ENCODE measurements at regions not wholly inside any gene's neighbourhood (a gene's known extent, or its start where the extent isn't known, plus 50 kb on each side); places are given as distances from the start of the nearest gene placed in this dataset.

GRCh38 chr6:115681978-115682775 is 378.5 kb downstream of the FRK start:
- no peak for TF ChIP-seq CTCF (IDR thresholded peaks at IDR 0.05; ENCODE audit: low read depth, low read length, missing control alignments)
- DNase-seq (ENCODE audit: low read depth): no peak

GRCh38 chr6:115680621-115681020 is 380.1 kb downstream of the FRK start:
- no peak for TF ChIP-seq CTCF (IDR thresholded peaks at IDR 0.05; ENCODE audit: low read depth, low read length, missing control alignments)
- no peak for DNase-seq (ENCODE audit: low read depth)
- no peak overlapping the region for H3K4me3 ChIP-seq (ENCODE audit: low read depth, low read length)

More at GRCh38 chr6:115681978-115682775, 378.5 kb downstream of the FRK start:
- H3K4me3 ChIP-seq (ENCODE audit: low read depth, low read length): no peak overlapping the region

- DNase-seq (ENCODE audit: low read depth): no peak
- TF ChIP-seq CTCF (IDR thresholded peaks at IDR 0.05; ENCODE audit: low read depth, low read length, missing control alignments): no peak
- no peak overlapping the region for H3K4me3 ChIP-seq (ENCODE audit: low read depth, low read length)
Measured at GRCh38 chr6:115677198-115677597, 383.5 kb downstream of the FRK start.

- H3K4me3 ChIP-seq (ENCODE audit: low read depth, low read length): no peak overlapping the region
- no peak for TF ChIP-seq CTCF (IDR thresholded peaks at IDR 0.05; ENCODE audit: low read depth, low read length, missing control alignments)
- no peak for DNase-seq (ENCODE audit: low read depth)
Measured at GRCh38 chr6:115675443-115675842, 385.2 kb downstream of the FRK start.

- no peak overlapping the region for H3K4me3 ChIP-seq (ENCODE audit: low read depth, low read length)
- DNase-seq (ENCODE audit: low read depth): no peak
- no peak for TF ChIP-seq CTCF (IDR thresholded peaks at IDR 0.05; ENCODE audit: low read depth, low read length, missing control alignments)
Measured at GRCh38 chr6:115668781-115669180, 391.9 kb downstream of the FRK start.

GRCh38 chr6:115668211-115668610 is 392.5 kb downstream of the FRK start:
- no peak for DNase-seq (ENCODE audit: low read depth)
- H3K4me3 ChIP-seq (ENCODE audit: low read depth, low read length): no peak overlapping the region
- no peak for TF ChIP-seq CTCF (IDR thresholded peaks at IDR 0.05; ENCODE audit: low read depth, low read length, missing control alignments)

- DNase-seq (ENCODE audit: low read depth): no peak
- no peak overlapping the region for H3K4me3 ChIP-seq (ENCODE audit: low read depth, low read length)
- no peak for TF ChIP-seq CTCF (IDR thresholded peaks at IDR 0.05; ENCODE audit: low read depth, low read length, missing control alignments)
Measured at GRCh38 chr6:115667478-115668026, 393.1 kb downstream of the FRK start.
